Epithelial cell of proximal tubule (primary cell): ENCODE measurements at regions not wholly inside any gene's neighbourhood (a gene's known extent, or its start where the extent isn't known, plus 50 kb on each side); places are given as distances from the start of the nearest gene placed in this dataset.

ENCODE experiments used
- DNase-seq: peaks from one replicate; pipeline ENCODE4 v3.0.0-alpha.2; 2011; ENCODE audit warnings: low read depth
- H3K4me3 ChIP-seq: 2 replicates; pipeline ENCODE4 v1.5.1; 2011; ENCODE audit warnings: low read depth, mild to moderate bottlenecking, low read length
- CTCF ChIP-seq: conservative IDR thresholded peaks from 2 replicates; pipeline ENCODE4 v1.5.1; 2012; ENCODE audit warnings: low read depth, mild to moderate bottlenecking, low read length

- H3K4me3 ChIP-seq: no peak overlapping the region
- no peak for TF ChIP-seq CTCF
- DNase-seq: no peak
Observed at GRCh38 chr16:85323961-85324253, 211.6 kb upstream of the CIBAR2 start.

GRCh38 chr16:85324488-85324887 lies 212.2 kb upstream of the CIBAR2 start:
- TF ChIP-seq CTCF: no peak
- no peak for DNase-seq
- H3K4me3 ChIP-seq: no peak overlapping the region

GRCh38 chr16:85326113-85326793 lies 214.0 kb upstream of the CIBAR2 start:
- no peak overlapping the region for H3K4me3 ChIP-seq
- no peak for DNase-seq
- no peak for TF ChIP-seq CTCF

GRCh38 chr16:85326794-85327181 lies 214.5 kb upstream of the CIBAR2 start:
- TF ChIP-seq CTCF: no peak
- H3K4me3 ChIP-seq: no peak overlapping the region
- DNase-seq: no peak

GRCh38 chr16:85327731-85328675 lies 215.7 kb upstream of the CIBAR2 start:
- TF ChIP-seq CTCF: no peak

GRCh38 chr16:85328676-85329058 lies 216.4 kb upstream of the CIBAR2 start:
- DNase-seq: no peak
- no peak for TF ChIP-seq CTCF
- H3K4me3 ChIP-seq: no peak overlapping the region

More at GRCh38 chr16:85327731-85328675, 215.7 kb upstream of the CIBAR2 start:
- DNase-seq: no peak
- no peak overlapping the region for H3K4me3 ChIP-seq
